Activated CD4-positive, alpha-beta T cell treated with anti-CD3 and anti-CD28 coated beads, Interleukin-2, amount 10 ng/mL, durations not matched to agents 7 days and 5 days (primary cell): ENCODE measurements at regions not wholly inside any gene's neighbourhood (a gene's known extent, or its start where the extent isn't known, plus 50 kb on each side); places are given as distances from the start of the nearest gene placed in this dataset.
"Not testable (repeated sequence)": the region's sequence is repeated elsewhere in the genome, so short reads cannot be mapped to it uniquely, and the experiment has no call there.

Experiments used
- CTCF ChIA-PET: fragments of 350-600 bp; sonication (Branson Sonifier 250); formaldehyde crosslinking; loops from one replicate; lab custom pipeline; 2021; ENCODE audit warnings: antibody characterized with exemption; lab: Charles Lee
- POLR2A ChIA-PET: fragments of 350-600 bp; sonication (Branson Sonifier 250); formaldehyde crosslinking; loops from one replicate; lab custom pipeline; 2021; ENCODE audit warnings: antibody characterized with exemption; lab: Charles Lee
- DNase-seq: peaks from one replicate; pipeline ENCODE4 v3.0.0-alpha.2; 2020
- H3K27ac Mint-ChIP-seq: one replicate; pipeline ENCODE4 v1.8.0; 2021; ENCODE audit warnings: mild to moderate bottlenecking, moderate library complexity, mixed read lengths
- H3K27me3 Mint-ChIP-seq: one replicate; pipeline ENCODE4 v1.8.0; 2021; ENCODE audit warnings: mixed read lengths
- H3K36me3 Mint-ChIP-seq: one replicate; pipeline ENCODE4 v1.8.0; 2021; ENCODE audit warnings: low read depth, mixed read lengths
- H3K4me1 Mint-ChIP-seq: one replicate; pipeline ENCODE4 v1.8.0; 2021; ENCODE audit warnings: mixed read lengths
- H3K4me3 Mint-ChIP-seq: one replicate; pipeline ENCODE4 v1.8.0; 2021; ENCODE audit warnings: mild to moderate bottlenecking, moderate library complexity, mixed read lengths
- H3K9me3 Mint-ChIP-seq: one replicate; pipeline ENCODE4 v1.8.0; 2021; ENCODE audit warnings: mixed read lengths

GRCh38 chr16:50497592-50497991 lies 50.6 kb upstream of the NKD1 start:
- Mint-ChIP-seq H3K27me3 (no peaks in the 10 kb centered on the region), H3K4me1 (no peaks in the 10 kb centered on the region), H3K36me3 (no peaks in the 10 kb centered on the region), H3K9me3 (peaks cover 5% of the 10 kb centered on the region), H3K27ac (no peak overlapping the region), H3K4me3 (no peak overlapping the region)
- no peak for DNase-seq
- ChIA-PET CTCF (no interaction called here), POLR2A (no interaction called here)

DNA sequence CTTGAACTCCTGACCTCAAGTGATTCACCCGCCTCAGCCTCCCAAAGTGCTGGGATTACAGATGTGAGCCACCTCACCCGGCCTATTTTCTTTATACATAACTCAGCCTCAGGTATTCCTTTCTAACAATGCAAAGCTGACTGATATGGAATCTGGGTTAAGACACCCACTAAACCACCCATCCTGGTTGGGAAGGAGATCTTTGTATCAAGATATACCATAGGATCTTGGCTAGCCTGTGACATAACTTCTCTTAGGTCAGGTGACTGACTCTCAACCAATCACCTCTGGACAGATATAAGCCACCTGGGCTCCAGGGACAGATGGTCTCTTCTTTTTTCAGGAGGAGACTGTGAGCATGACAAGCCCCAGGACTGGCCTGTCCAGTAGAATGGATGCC lies 51.2 kb upstream of the NKD1 start:
- CTCF ChIA-PET = no interaction called here

DNA sequence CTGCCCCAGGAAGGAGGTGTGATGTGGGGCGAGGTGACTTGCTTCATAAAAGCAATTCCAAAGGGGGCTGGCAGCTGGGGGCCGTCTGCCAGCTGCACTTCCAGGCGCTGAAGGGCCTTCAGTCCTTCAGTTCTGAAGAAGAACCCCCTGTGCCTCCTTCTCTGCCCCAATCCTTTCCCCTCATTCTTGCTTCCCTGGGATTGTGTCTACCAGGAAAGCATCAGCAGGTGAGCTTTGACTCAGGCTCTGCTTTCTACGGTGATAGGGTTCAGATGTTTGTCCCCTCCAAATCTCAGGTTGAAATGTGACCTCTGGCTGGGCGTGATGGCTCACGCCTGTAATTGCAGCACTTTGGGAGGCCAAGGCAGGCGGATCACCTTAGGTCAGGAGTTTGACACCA lies 52.5 kb upstream of the NKD1 start:
- H3K4me3 Mint-ChIP-seq = no peak overlapping the region
- H3K27me3 Mint-ChIP-seq = no peaks in the 10 kb centered on the region
- ChIA-PET POLR2A (no interaction called here), CTCF (interaction anchor here (0.5 to 1.4 kb wide), 2 partner anchors 11 to 608 kb away, joined by 3 to 4 read pairs; no protein-coding TSS in a partner anchor)
- H3K27ac Mint-ChIP-seq = no peak overlapping the region
- H3K36me3 Mint-ChIP-seq = no peaks in the 10 kb centered on the region
- H3K9me3 Mint-ChIP-seq = peaks cover 5% of the 10 kb centered on the region
- no peak for DNase-seq
- no peaks in the 10 kb centered on the region for H3K4me1 Mint-ChIP-seq

More for the DNA sequence above, 51.2 kb upstream of the NKD1 start:
- Mint-ChIP-seq H3K9me3 (peaks cover 5% of the 10 kb centered on the region), H3K27me3 (no peaks in the 10 kb centered on the region), H3K4me1 (no peaks in the 10 kb centered on the region), H3K27ac (no peak overlapping the region), H3K36me3 (no peaks in the 10 kb centered on the region), H3K4me3 (no peak overlapping the region)
- POLR2A ChIA-PET = no interaction called here
- no peak for DNase-seq

GRCh38 chr16:50494501-50495491 lies 53.4 kb upstream of the NKD1 start:
- POLR2A ChIA-PET = no interaction called here
- no peak overlapping the region for H3K4me3 Mint-ChIP-seq

DNA sequence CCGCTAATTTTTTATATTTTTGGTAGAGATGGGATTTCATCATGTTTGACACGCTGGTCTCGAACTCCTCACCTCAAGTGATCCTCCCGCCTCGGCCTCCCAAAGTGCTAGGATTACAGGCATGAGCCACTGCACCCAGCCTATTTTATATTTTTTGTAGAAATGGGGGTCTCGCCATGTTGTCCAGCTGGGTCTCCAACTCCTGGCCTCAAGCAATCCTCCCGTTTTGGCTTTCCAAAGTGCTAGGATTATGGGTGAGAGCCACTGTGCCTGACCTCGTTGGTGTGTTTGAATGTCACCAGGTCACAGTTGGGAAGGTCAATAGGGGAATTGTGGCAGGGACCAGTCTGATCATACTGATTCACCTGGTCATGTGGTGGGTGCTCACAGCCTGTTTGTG lies 56.7 kb upstream of the NKD1 start:
- Mint-ChIP-seq H3K27me3 (peaks cover 9% of the 10 kb centered on the region), H3K27ac (no peak overlapping the region), H3K9me3 (peaks cover 5% of the 10 kb centered on the region), H3K4me3 (no peak overlapping the region), H3K36me3 (no peaks in the 10 kb centered on the region), H3K4me1 (no peaks in the 10 kb centered on the region)
- CTCF ChIA-PET = no interaction called here
- DNase-seq = no peak
- POLR2A ChIA-PET = no interaction called here

More at GRCh38 chr16:50494501-50495491, 53.4 kb upstream of the NKD1 start:
- Mint-ChIP-seq H3K27me3 (peaks cover 2% of the 10 kb centered on the region), H3K9me3 (peaks cover 5% of the 10 kb centered on the region), H3K4me1 (no peaks in the 10 kb centered on the region), H3K27ac (no peak overlapping the region), H3K36me3 (no peaks in the 10 kb centered on the region)
- CTCF ChIA-PET = interaction anchor here (0.5 to 1.4 kb wide), 3 partner anchors 11 to 419 kb away, joined by 3 to 4 read pairs (median 3); no protein-coding TSS in a partner anchor
- no peak for DNase-seq

- CTCF ChIA-PET = interaction anchor here (1.1 kb wide), 1 partner anchor 17 kb away, joined by 3 read pairs; no protein-coding TSS in a partner anchor
- no peak for DNase-seq
- POLR2A ChIA-PET = no interaction called here
- Mint-ChIP-seq H3K4me3 (no peak overlapping the region), H3K36me3 (no peaks in the 10 kb centered on the region), H3K9me3 (peaks cover 5% of the 10 kb centered on the region), H3K27me3 (peaks cover 9% of the 10 kb centered on the region), H3K4me1 (no peaks in the 10 kb centered on the region), H3K27ac (no peak overlapping the region)
These were observed 57.4 kb upstream of the NKD1 start for GRCh38 chr16:50490828-50491227.

- H3K36me3 Mint-ChIP-seq = no peaks in the 10 kb centered on the region
- CTCF ChIA-PET = no interaction called here
- no peak overlapping the region for H3K4me3 Mint-ChIP-seq
- H3K27me3 Mint-ChIP-seq = peaks cover 15% of the 10 kb centered on the region
- no peak for DNase-seq
- POLR2A ChIA-PET = no interaction called here
- no peak overlapping the region for H3K27ac Mint-ChIP-seq
- H3K4me1 Mint-ChIP-seq = no peaks in the 10 kb centered on the region
- H3K9me3 Mint-ChIP-seq = no peaks in the 10 kb centered on the region
These were observed 59.0 kb upstream of the NKD1 start for GRCh38 chr16:50489182-50489581.

GRCh38 chr16:50487528-50487927 lies 60.7 kb upstream of the NKD1 start:
- POLR2A ChIA-PET = no interaction called here
- Mint-ChIP-seq H3K4me3 (no peak overlapping the region), H3K4me1 (no peaks in the 10 kb centered on the region), H3K9me3 (no peaks in the 10 kb centered on the region), H3K27ac (no peak overlapping the region), H3K27me3 (peaks cover 17% of the 10 kb centered on the region), H3K36me3 (no peaks in the 10 kb centered on the region)
- no peak for DNase-seq
- CTCF ChIA-PET = no interaction called here

GRCh38 chr16:50486162-50486561 lies 62.0 kb upstream of the NKD1 start:
- H3K36me3 Mint-ChIP-seq, CTCF ChIA-PET, DNase-seq, H3K27ac Mint-ChIP-seq, H3K4me3 Mint-ChIP-seq, H3K4me1 Mint-ChIP-seq, POLR2A ChIA-PET, H3K9me3 Mint-ChIP-seq: not testable (repeated sequence)
- H3K27me3 Mint-ChIP-seq = peaks cover 17% of the 10 kb centered on the region

- Mint-ChIP-seq H3K4me1 (no peaks in the 10 kb centered on the region), H3K27me3 (peaks cover 18% of the 10 kb centered on the region), H3K9me3 (no peaks in the 10 kb centered on the region), H3K36me3 (no peaks in the 10 kb centered on the region), H3K27ac (no peak overlapping the region), H3K4me3 (no peak overlapping the region)
- POLR2A ChIA-PET = no interaction called here
- CTCF ChIA-PET = no interaction called here
- DNase-seq = no peak
These were observed 63.0 kb upstream of the NKD1 start for GRCh38 chr16:50485232-50485631.

DNA sequence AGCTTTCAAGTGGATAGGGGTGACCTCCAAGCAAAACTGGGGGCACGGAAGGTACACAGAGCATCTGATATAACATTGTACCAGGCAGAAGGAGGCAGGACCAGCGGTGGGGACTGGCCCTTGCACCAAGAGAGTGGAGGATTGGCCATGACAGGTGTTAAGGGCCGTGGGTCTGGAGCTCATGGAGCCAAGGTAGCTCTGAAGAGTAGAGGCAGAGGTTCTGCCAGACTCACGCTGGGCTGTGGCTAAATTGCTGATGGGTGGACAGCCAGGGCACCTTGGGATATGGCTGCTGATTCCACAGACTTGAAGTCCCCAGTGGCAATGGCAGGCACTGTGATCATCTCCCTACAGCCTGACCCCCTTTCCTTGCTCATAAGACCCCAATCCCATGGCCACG lies 65.9 kb upstream of the NKD1 start:
- no peak overlapping the region for H3K4me3 Mint-ChIP-seq
- ChIA-PET POLR2A (no interaction called here), CTCF (no interaction called here)
- DNase-seq = no peak
- H3K36me3 Mint-ChIP-seq = no peaks in the 10 kb centered on the region
- H3K4me1 Mint-ChIP-seq = no peaks in the 10 kb centered on the region
- H3K27ac Mint-ChIP-seq = no peak overlapping the region
- H3K27me3 Mint-ChIP-seq = peaks cover 14% of the 10 kb centered on the region
- H3K9me3 Mint-ChIP-seq = no peaks in the 10 kb centered on the region

GRCh38 chr16:50480206-50480605 lies 68.0 kb upstream of the NKD1 start:
- CTCF ChIA-PET = no interaction called here

GRCh38 chr16:50479771-50480170 lies 68.4 kb upstream of the NKD1 start:
- ChIA-PET CTCF (no interaction called here), POLR2A (no interaction called here)
- DNase-seq = no peak
- H3K36me3 Mint-ChIP-seq = no peaks in the 10 kb centered on the region
- H3K27me3 Mint-ChIP-seq = peaks cover 5% of the 10 kb centered on the region
- H3K4me3 Mint-ChIP-seq = no peak overlapping the region
- no peaks in the 10 kb centered on the region for H3K4me1 Mint-ChIP-seq
- no peaks in the 10 kb centered on the region for H3K9me3 Mint-ChIP-seq
- no peak overlapping the region for H3K27ac Mint-ChIP-seq

More at GRCh38 chr16:50480206-50480605, 68.0 kb upstream of the NKD1 start:
- Mint-ChIP-seq H3K4me1 (no peaks in the 10 kb centered on the region), H3K27ac (no peak overlapping the region), H3K27me3 (peaks cover 9% of the 10 kb centered on the region), H3K4me3 (no peak overlapping the region), H3K36me3 (no peaks in the 10 kb centered on the region), H3K9me3 (no peaks in the 10 kb centered on the region)
- no peak for DNase-seq
- POLR2A ChIA-PET = no interaction called here
